Activated gamma-delta T cell treated with anti-CD3 and anti-CD28 coated beads, Interleukin-2, amount 50 U/mL, for 16 hours (primary cell): ENCODE measurements at regions not wholly inside any gene's neighbourhood (a gene's known extent, or its start where the extent isn't known, plus 50 kb on each side); places are given as distances from the start of the nearest gene placed in this dataset.
"Not testable (repeated sequence)": the region's sequence is repeated elsewhere in the genome, so short reads cannot be mapped to it uniquely, and the experiment has no call there.

Experiments
- DNase-seq: peaks from one replicate; pipeline ENCODE4 v3.0.0-alpha.2; 2020; ENCODE audit warnings: low read depth

GRCh38 chr2:217366966-217367365 is 507.1 kb upstream of the TNP1 start:
- no peak for DNase-seq

DNA sequence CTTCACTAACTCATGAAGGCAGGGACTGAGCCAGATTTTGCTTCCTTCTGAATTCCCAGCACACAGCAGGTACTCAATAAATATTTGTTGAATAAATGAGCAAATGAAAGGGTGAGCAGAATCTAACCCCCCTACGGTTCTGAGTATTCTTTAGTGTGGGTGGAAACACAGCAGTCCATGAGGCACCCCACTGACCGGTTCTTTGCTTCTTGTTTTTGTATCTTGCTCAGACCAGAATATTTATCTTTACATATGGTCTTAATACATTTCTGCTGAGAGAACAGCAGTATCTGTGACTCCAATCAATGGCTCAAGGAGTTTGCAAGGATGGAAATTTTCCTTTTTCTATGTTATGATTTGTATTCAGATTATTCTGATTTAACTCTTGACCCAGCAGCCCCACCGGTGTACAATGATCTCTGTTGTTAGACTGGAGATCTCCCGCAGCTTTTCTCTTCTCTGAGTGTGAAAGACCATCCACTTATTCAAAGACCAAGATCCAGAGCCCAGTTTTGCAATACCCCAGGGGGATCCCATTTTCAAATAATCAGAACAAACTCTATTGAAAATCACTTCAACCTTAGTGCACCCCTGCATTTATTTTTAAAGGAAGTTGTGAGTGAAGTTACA is 506.5 kb upstream of the TNP1 start:
- no peak for DNase-seq

GRCh38 chr2:217365656-217366055 is 505.8 kb upstream of the TNP1 start:
- no peak for DNase-seq

- DNase-seq = no peak
Observed at GRCh38 chr2:217364224-217364623, 504.4 kb upstream of the TNP1 start.

GRCh38 chr2:217363470-217363869 is 503.6 kb upstream of the TNP1 start:
- DNase-seq = no peak

DNA sequence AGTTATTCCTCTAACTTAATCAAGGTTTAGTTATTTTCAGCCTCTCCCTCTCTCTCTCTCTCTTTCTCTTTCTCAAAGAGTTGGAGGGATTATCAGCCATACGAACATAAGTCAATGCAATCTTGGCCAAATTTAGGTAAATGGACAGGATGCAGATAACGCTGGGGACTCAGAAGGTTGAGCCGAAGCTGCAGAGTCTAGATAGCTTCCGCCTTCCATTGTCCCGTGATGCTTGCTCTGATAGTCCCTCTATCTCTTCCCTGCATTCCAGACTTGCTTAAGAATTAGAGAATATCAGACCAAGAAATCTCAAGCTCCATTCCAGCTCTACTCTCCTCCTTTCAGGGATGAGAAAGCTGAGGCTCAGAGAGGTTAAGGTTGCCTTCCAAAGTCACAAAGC is 502.8 kb upstream of the TNP1 start:
- DNase-seq = no peak

DNA sequence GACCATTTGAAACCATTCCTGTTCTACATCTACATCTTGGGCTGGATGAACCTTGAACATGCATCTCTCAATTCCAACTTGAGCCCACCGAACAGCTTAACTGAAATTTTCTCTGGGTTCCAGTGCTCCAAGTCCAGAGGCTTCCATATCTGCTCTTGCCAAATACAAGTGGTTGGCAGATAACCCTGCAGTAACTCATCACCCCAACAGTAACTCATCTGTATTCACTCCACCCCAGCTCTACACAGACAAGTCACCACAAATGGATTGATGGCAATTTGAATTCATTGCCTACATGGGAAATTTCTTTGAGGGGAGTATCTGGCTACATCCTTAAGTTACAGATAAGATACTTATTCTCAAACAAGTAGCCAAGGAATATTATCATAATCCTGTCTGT is 502.4 kb upstream of the TNP1 start:
- DNase-seq = no peak

DNA sequence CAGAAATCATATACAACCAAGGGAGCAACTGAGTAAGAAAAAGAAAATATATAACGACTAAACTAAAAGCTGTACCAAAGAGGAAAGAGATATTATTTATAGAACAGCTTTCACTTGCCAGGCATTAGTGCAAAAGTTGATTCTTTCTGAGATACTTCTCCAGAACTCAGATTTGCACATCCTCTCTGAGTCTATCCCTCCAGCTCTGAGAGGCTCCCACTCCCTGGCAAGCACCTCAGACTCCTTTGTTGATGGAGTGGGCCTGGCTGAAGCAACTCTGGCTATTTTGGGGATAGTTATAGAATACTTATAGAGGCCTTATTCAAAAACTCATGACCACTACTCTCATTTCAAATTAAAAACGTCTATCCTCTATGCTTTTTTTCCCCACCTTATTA is 501.6 kb upstream of the TNP1 start:
- no peak for DNase-seq

DNA sequence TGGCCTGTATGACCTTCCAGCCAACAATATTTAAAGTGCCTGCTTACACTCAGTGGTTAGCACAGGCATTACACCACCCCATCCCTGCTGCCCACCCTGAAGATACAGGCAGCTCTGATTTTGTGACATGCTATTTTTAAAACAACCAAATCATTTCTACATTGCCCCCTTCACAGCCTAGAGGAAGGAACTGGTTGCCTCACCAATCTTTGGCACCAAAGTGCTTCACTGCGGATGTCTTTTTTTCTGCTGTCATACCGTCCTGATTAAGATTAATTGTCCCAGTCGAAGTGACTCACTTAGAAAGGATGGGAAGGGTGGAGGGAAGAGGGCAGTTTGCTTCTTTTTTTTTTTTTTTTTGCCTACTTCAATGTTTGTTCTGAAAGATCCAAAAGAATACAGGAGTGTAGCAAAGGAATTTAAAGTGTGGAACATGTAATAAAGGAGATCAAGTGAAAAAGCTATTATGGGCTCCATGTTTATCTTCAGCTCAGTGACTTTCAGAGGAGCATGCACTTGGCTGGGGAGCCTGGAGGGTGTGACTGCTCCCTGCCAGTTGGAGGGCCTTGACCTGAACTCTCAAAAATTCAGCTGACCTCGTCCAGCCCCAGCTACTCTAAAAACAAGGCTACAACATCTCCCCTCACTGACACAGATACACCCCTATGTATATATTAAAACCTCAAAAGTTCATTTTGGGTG is 501.1 kb upstream of the TNP1 start:
- DNase-seq = no peak

- no peak for DNase-seq
Observed at GRCh38 chr2:217360111-217360510, 500.2 kb upstream of the TNP1 start.

GRCh38 chr2:217357886-217358620 is 498.2 kb upstream of the TNP1 start:
- no peak for DNase-seq

DNA sequence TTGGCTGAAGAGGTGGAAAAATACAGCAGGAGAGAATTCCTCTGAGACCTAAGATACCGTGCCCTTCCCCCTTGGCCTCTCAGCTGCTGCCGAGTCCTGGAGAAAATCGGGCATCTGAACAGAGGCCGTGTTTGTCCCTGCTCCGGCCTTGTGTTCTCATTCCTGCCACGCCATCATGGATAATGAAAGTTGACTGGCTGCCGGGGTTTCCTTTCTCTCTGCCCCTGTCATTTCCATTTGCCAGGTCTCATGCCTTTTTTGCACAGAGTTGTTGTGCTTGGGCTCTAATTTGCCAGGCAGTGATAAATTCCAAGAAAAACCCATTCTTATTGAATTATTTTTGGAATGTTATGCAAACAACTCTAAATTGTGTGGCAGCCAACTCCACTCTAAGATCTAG is 496.9 kb upstream of the TNP1 start:
- no peak for DNase-seq

DNA sequence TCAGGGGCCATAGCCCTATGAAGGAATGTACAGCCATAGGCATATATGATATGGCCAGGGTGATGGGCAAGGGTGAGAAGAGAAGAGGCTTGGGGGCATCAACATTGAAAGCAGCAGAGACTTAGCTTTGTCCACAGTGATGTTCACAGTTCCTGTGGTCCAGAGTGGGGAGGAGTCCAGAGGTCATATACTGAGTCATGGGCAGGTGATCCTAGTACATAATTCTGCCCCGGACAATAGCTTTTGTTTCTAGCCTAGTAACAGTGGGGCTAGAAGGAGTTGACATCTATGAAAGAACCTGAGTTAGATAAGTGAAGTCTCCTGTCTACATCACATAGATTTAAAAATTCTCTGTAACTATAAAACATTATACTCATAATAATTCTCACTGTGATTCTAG is 496.3 kb upstream of the TNP1 start:
- no peak for DNase-seq

GRCh38 chr2:217353591-217353990 is 493.7 kb upstream of the TNP1 start:
- no peak for DNase-seq

- no peak for DNase-seq
Observed at GRCh38 chr2:217351378-217351777, 491.5 kb upstream of the TNP1 start.

GRCh38 chr2:217349251-217349650 is 489.4 kb upstream of the TNP1 start:
- DNase-seq = no peak

- DNase-seq = not testable (repeated sequence)
Observed at GRCh38 chr2:217347630-217348029, 487.8 kb upstream of the TNP1 start.

GRCh38 chr2:217346043-217346442 is 486.2 kb upstream of the TNP1 start:
- DNase-seq = not testable (repeated sequence)

DNA sequence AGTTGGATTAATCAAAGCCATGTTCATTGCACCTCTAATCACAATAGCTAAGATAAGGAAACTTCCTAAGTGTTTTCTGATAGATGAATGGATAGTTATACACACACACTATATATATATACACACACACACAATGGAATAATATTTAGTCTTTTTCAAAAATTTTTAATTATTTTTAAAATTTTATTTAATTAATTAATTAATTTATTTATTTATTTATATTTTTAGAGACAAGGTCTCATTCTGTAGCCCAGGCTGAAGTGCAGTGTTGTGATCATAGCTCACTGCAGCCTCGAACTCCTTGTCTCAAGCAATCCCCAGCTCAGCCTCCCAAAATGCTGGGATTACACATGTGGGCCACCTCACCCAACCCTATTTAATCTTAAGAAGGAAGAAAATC is 481.0 kb upstream of the TNP1 start:
- DNase-seq = no peak

DNA sequence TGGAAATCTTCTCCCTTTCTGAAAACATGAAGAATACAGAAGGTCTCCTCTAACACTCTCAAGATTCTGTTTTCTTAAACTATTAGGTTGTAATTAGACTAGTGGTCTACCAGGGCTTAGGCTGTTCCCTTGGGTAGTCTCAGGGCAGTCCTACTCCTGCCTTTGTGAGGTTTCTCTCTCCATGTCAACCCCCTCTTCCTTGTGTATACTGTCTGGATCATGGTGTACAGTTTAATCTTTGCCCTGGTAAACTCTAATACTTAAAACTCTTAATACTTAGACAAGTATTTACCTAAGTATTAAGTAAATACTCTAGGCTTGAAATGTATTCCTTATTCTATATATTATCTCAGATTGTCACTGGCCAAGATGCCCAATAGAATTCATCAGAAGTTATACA is 480.3 kb upstream of the TNP1 start:
- DNase-seq = no peak

DNA sequence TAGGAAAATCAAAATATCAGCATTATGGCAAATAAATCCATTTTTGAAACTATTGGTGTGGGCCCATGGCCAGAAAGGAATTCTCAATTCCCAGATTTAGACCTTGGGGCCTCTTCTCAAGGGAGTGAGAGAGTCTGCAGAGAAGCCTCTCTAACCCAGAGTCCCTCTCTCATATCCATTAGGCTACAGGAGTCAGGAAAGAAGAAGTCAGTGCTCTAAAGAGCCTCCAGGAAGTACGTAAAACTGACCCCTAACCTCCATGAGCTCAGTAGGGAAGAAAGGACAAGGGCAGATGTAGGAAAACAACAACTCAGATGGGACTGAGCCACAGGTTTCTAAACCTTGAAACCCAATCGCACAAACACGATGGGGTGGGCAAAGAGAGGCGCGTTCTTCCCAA is 479.9 kb upstream of the TNP1 start:
- no peak for DNase-seq

DNA sequence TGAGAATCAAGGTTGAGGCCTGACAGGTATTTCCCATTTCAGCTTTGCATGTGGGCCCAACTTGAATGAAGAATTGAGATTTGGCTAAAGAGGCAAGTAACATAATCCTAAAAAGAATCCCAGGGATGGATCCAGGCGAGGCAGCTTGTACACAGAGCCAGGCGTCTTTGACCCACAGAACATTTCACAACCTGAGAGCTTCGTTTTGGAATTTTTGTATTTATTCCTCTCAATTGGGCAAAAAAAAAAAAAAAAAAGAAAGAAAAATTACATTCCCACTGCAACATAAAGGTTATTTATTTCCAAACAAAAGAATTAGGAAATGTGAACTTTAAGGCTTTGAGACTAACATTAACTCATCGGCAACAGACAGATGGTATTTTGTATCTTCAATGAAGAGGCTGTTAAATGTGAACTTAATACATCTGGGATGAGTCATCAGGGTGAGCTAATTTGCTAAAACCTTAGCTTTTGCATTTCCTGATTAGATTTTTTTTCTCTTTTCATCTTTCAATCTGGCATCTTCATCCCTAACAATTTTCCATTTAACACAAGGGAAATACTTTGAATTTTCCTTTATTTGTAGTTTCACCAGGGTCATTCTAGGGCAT is 478.5 kb upstream of the TNP1 start:
- no peak for DNase-seq

- DNase-seq = no peak
Observed at GRCh38 chr2:217337771-217338170, 477.9 kb upstream of the TNP1 start.
